Left lung (tissue), 4 donors: ENCODE measurements at regions not wholly inside any gene's neighbourhood (a gene's known extent, or its start where the extent isn't known, plus 50 kb on each side); places are given as distances from the start of the nearest gene placed in this dataset.
"Not testable (repeated sequence)": the region's sequence is repeated elsewhere in the genome, so short reads cannot be mapped to it uniquely, and the experiment has no call there.

ENCODE experiments used
- ATAC-seq: fragments of 200-7000 bp; cut with Tn5 transposase; one replicate; pipeline ENCODE4 v1.9.1; 2020; ENCODE audit warnings: moderate library complexity
- DNase-seq, 4 donors: peaks; one replicate each; pipeline ENCODE4 v3.0.0-alpha.2; 2013 to 2020
- H3K27ac ChIP-seq, 2 donors: fragments of 200-600 bp; sonication (generic) in 1 of 2; one replicate each; pipeline versions ENCODE4 v1.5.0 to v1.8.0; 2020 to 2021
- H3K27me3 ChIP-seq, 2 donors: fragments of 200-600 bp; sonication (generic) in 1 of 2; one replicate each; pipeline versions ENCODE4 v1.5.0 to v1.8.0; 2020 to 2021
- H3K36me3 ChIP-seq, 2 donors: fragments of 200-600 bp; sonication (generic) in 1 of 2; one replicate each; pipeline versions ENCODE4 v1.5.0 to v1.8.0; 2020 to 2021
- H3K4me1 ChIP-seq, 2 donors: fragments of 200-600 bp; one replicate each; pipeline ENCODE4 v1.8.0; 2021
- H3K4me3 ChIP-seq, 2 donors: fragments of 200-600 bp; sonication (generic) in 1 of 2; one replicate each; pipeline versions ENCODE4 v1.5.0 to v1.8.0; 2020 to 2021; ENCODE audit warnings: mild to moderate bottlenecking in 1 of 2
- H3K9me3 ChIP-seq, 2 donors: fragments of 200-600 bp; sonication (generic) in 1 of 2; one replicate each; pipeline versions ENCODE4 v1.5.0 to v1.8.0; 2020 to 2021
- intact Hi-C, 2 donors: fragments of 100-400 bp; cut with DNase I; formaldehyde crosslinking; loops; one replicate each; pipeline versions ENCODE4 v1.11.2 to v1.14.2; 2022
- TF ChIP-seq, protein P1 (sequence below), 2 donors: fragments of 200-600 bp; sonication (generic) in 1 of 2; IDR thresholded peaks; one replicate each; pipeline versions ENCODE4 v1.5.0 to v1.8.0; 2021; ENCODE audit warnings: antibody characterized with exemption in 2 of 2
- donor health status: DM: no; HTN: yes; CAD: no.
- donor health status: DM: no; HTN: no; CAD: no.

DNA sequence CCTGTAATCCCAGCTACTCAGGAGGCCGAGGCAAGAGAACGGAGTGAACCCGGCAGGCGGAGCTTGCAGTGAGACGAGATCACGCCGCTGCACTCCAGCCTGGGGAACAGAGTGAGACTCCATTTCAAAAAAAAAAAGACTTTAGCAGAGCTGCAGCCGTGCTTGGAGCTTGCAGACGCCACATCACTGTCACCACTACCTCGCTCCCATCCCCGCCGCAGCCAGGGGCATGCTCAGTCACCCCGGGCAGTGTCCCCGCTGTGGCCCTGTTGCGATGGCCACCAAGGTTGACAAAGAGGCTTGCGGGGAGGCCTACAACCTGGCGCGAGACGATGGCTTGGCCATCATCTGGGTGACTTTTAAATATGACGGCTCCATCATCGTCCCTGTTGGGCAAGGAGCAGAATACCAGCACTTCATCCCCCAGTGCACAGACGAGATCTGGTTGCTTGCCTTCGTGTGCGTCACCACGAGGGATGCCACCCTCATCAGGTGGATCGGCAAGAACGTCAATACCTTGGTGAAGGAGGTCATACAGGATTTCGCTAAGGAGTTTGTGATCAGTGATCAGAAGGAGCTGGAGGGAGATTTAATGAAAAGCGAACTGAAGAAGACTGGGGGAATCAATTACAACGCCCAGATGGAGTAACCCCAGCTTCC, 118.1 kb downstream of the TNFRSF13B start:
- TF ChIP-seq, protein P1, sequence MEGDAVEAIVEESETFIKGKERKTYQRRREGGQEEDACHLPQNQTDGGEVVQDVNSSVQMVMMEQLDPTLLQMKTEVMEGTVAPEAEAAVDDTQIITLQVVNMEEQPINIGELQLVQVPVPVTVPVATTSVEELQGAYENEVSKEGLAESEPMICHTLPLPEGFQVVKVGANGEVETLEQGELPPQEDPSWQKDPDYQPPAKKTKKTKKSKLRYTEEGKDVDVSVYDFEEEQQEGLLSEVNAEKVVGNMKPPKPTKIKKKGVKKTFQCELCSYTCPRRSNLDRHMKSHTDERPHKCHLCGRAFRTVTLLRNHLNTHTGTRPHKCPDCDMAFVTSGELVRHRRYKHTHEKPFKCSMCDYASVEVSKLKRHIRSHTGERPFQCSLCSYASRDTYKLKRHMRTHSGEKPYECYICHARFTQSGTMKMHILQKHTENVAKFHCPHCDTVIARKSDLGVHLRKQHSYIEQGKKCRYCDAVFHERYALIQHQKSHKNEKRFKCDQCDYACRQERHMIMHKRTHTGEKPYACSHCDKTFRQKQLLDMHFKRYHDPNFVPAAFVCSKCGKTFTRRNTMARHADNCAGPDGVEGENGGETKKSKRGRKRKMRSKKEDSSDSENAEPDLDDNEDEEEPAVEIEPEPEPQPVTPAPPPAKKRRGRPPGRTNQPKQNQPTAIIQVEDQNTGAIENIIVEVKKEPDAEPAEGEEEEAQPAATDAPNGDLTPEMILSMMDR (IDR thresholded peaks at IDR 0.05): no peak
- Histone ChIP-seq H3K9me3 (no peaks in the 10 kb centered on the region), H3K36me3 (no peaks in the 10 kb centered on the region), H3K4me3 (no peak overlapping the region), H3K4me1 (no peaks in the 10 kb centered on the region), H3K27me3 (no peaks in the 10 kb centered on the region), H3K27ac (no peak overlapping the region)
- no peak for ATAC-seq
- intact Hi-C loops: no loop called here
- DNase-seq: no peak

DNA sequence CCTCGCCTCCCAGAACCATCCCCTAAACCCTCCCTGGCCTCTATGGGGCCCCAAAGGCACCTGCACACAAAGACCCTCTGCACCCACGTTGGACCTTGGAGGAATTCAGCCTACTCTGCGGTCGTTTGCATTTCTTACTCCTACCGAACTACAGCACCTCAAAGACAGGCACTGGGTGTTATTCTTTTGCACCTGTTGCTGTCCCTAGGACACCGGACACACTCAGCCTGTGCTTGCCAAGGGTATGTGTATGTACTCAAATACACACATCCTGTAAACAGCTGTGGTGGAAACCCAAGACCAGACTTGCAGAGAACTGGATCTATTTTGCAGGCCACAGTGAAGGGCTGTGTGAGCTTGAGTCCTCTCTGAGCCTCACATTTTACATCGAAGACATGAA, 122.1 kb downstream of the TNFRSF13B start:
- ATAC-seq, intact Hi-C loops, DNase-seq, H3K27ac ChIP-seq, H3K36me3 ChIP-seq, H3K4me3 ChIP-seq, H3K4me1 ChIP-seq, H3K9me3 ChIP-seq, H3K27me3 ChIP-seq: not testable (repeated sequence)

DNA sequence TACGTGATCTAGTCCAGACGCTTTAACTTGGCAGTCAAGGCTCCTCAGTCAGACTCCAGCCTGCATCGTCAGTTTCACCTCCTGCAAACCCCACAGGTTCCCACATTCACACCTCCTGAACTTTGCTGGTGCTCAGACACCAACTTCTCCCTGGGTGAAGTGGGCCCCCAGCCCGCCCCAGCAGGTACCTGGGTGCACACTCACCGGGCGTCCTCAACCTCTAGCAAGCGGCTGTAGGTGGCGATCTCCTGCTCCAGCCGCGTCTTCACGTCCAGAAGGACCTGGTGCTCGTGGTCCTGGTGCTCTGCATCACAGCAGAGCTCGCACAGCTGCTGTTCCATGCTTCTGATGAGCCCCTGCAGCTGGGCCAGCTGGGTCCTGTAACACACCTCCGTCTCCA, 122.9 kb downstream of the TNFRSF13B start:
- H3K27ac ChIP-seq, H3K4me1 ChIP-seq, H3K27me3 ChIP-seq, H3K9me3 ChIP-seq, H3K36me3 ChIP-seq, H3K4me3 ChIP-seq, DNase-seq, intact Hi-C loops, ATAC-seq: not testable (repeated sequence)

DNA sequence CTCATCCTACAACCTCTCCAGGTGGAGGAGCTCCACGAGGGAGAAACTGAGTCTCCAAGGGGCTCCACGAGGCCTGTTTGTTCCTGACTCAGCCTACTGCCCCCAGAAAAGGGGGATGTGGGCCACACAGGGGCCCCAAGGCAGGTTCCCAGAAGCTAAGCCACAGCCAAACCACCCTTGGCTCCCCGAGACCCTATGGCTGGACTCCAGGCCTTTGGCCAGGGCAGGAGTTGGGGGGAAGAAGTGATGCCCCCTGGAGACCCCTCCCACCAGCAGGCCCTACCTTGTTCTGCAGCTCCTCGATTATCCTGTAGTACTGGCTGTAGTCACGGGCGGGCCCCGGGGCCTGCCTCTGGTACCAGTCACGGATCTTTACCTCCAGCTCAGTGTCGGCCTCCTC, 126.8 kb downstream of the TNFRSF13B start:
- H3K27me3 ChIP-seq, H3K9me3 ChIP-seq, H3K36me3 ChIP-seq, intact Hi-C loops, H3K4me3 ChIP-seq, DNase-seq, H3K27ac ChIP-seq, ATAC-seq, H3K4me1 ChIP-seq: not testable (repeated sequence)

DNA sequence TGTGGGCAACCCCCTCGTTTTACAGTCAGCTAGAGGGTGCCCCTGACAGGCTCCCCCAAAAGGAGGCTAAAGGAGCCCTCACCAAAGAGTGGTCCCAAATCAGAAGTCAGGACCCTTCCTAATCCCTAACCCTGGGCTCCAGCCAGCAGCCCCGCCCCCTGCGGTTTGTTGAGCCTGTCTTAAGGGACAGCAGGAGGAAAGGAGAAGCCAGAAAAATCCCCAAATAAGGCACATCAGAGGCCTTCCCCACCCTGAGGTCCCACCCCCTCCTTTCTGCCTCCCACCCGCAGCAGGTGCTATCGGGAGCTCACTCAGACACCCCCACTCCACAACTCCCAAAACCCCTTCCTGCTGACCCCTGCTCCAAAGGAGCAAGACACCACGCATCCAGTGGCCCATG, 127.2 kb downstream of the TNFRSF13B start:
- intact Hi-C loops, H3K27ac ChIP-seq, H3K4me1 ChIP-seq, DNase-seq, ATAC-seq, H3K36me3 ChIP-seq, H3K4me3 ChIP-seq, H3K27me3 ChIP-seq, H3K9me3 ChIP-seq: not testable (repeated sequence)

DNA sequence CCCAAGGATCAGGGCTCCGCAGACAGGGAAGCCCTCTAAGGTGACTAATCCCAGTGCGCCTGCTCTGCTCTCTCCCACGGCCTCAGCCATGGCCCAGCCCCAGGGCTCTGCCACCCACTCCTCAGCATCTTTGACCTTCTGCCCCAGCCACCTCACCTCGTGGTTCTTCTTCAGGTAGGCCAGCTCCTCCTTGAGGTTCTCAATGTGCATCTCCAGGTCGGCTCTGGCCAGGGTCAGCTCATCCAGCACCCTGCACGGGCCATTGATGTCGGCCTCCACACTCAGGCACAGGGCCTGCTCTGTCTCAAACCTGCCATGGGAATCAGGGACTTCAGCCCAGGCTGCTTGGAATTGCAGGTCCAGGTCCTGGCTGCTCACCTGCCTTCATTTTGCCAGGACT, 128.4 kb downstream of the TNFRSF13B start:
- H3K36me3 ChIP-seq, H3K4me1 ChIP-seq, H3K9me3 ChIP-seq, intact Hi-C loops, DNase-seq, H3K4me3 ChIP-seq, H3K27ac ChIP-seq, ATAC-seq, H3K27me3 ChIP-seq: not testable (repeated sequence)

DNA sequence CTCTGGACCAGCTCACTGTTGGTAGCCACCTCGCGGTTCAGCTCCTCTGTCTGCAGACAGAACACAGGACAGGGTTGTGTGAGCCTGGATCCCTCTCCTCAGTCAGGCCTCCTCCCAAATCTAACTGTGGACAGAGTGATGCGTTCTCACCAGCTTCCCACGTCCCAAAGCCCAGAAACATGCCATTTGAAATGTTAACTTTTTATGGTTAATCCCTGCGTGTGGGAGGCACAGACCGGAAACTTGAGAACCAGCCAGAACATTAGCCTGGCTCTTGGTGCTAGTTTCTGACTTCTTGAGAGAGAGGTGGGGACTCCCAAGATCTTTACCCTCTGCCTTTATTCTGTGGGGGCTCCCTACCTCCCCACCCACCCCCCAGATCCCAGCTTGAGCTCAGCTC, 129.6 kb downstream of the TNFRSF13B start:
- H3K9me3 ChIP-seq, H3K27me3 ChIP-seq, H3K36me3 ChIP-seq, H3K4me1 ChIP-seq, DNase-seq, H3K4me3 ChIP-seq, ATAC-seq, intact Hi-C loops, H3K27ac ChIP-seq: not testable (repeated sequence)

DNA sequence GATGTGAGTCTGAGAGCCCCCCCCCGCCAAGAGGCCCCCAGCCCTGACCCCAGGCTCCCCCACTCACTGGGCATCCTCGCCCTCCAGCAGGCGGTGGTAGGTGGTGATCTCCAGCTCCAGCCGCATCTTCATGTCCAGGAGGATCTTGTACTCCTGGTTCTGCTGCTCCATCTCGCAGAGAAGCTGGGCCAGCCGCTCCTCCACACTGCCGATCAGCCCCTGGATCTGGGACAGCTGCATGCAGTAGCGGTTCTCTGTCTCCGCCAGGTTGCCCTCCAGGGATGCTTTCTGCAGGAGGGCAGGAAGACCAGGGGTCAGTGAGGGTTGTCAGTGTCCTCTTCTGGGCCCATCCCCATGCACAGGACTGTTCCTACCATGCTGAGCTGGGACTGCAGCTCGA, 130.0 kb downstream of the TNFRSF13B start:
- H3K36me3 ChIP-seq, intact Hi-C loops, H3K9me3 ChIP-seq, H3K27ac ChIP-seq, DNase-seq, H3K4me1 ChIP-seq, H3K4me3 ChIP-seq, ATAC-seq, H3K27me3 ChIP-seq: not testable (repeated sequence)

DNA sequence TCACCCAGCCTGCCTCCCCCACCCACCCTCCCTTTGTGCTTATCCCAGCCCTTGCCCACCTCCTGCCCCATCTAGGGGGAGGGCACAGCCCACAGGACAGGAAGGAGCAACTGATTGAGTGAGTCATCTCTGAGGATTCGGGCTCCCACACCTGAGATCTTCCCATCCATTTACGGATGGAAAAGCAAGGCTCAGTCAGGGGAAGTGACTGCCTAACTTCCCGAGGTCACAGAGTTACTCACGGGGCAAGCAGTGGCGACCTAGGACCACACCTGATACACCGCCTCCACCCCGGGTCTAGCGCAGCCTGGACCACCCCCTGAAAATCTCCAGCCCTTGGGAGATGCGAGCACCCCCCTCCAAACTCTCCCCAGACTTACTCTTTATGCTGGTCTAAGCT, 131.7 kb downstream of the TNFRSF13B start:
- H3K36me3 ChIP-seq, H3K27me3 ChIP-seq, intact Hi-C loops, H3K27ac ChIP-seq, DNase-seq, H3K4me3 ChIP-seq, H3K4me1 ChIP-seq, H3K9me3 ChIP-seq, ATAC-seq: not testable (repeated sequence)

DNA sequence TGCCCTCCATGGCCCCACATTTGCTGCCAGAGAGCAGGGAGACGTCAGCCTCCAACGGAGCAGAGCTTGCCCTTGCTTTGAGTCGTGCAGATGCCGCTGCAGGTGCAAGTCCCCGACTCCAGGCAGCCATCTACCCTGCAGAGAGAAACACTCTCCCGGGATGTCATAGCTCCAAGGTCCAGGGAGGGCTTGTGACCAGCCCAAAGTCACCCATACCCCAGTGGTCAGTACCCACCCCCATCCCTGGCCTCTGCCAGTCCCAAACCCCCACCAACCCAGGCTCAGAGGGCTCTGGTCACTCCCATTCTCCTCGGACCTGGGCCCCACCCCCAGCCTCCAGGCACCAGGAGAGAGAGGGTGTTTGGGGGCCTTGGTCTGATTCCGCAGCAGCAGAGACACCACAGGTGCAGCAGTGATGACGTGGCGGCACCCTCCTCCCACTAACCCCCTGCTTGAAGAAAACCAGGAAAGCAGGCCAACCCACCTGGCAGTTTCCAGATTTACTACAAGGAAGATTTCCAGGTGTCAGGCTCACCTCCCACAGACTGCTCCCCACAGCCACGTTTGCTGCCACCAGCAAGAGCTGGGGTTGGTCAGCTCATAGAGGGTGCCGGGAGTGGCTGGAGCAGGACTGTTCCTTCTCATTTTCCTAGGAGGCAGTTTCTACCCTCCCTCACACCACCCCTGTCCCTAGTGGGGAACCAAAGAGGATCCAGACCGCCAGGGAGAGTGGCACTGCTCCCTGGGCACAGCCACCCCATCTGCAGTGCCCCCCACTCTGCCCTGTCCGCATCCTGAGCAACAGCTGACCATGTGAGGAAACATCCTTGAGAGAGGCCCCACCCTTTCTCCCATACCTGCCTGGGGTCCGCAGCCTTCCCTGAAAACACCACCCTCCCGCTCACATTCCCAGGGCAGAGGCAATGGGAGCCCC, 132.4 kb downstream of the TNFRSF13B start:
- H3K36me3 ChIP-seq, H3K27ac ChIP-seq, H3K4me1 ChIP-seq, H3K4me3 ChIP-seq, H3K27me3 ChIP-seq, ATAC-seq, DNase-seq, H3K9me3 ChIP-seq, intact Hi-C loops: not testable (repeated sequence)

DNA sequence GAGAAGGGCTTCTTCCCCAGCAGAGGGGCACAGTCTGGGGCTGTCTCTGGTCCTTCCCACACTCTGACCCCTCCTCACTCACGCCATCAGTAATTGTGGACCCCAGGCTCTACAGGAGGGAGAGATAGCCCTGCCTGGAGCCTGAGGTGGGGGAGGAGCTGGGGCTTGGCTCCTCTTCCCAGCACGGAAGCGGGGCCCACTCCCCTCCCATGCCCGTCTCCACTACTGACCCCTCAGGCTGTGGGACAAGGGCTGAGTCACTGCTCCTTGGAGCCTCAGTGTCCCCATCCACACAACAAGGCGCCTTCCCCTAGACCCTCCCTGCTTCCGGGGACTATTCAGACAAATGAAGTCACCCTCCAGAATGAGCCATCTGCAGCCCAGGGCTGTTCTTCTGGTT, 133.1 kb downstream of the TNFRSF13B start:
- ATAC-seq, H3K4me3 ChIP-seq, intact Hi-C loops, H3K4me1 ChIP-seq, H3K9me3 ChIP-seq, H3K36me3 ChIP-seq, H3K27ac ChIP-seq, H3K27me3 ChIP-seq, DNase-seq: not testable (repeated sequence)

DNA sequence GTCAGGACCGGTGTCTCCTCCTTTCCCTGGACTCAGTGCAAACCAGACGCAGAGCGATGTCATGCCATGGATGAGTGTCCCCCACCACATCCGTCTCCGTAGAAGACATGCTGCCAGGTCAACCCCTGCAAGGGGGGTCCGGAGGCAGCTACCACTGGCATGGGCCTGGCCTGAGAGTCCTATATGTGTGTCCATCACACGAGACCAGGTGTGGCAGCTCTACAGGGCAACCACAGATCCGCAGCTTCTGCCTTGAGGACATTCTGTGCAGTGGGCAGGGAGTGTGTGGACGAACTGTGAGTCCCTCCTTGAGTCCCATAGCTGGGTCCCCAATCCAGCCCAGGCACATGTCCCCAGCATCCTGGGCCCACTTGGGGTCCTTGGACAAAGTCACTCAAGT, 133.6 kb downstream of the TNFRSF13B start:
- intact Hi-C loops, DNase-seq, ATAC-seq, H3K27me3 ChIP-seq, H3K27ac ChIP-seq, H3K4me3 ChIP-seq, H3K36me3 ChIP-seq, H3K4me1 ChIP-seq, H3K9me3 ChIP-seq: not testable (repeated sequence)
